GM10266 (cell line): ENCODE measurements at regions not wholly inside any gene's neighbourhood (a gene's known extent, or its start where the extent isn't known, plus 50 kb on each side); places are given as distances from the start of the nearest gene placed in this dataset.

ENCODE experiments used
- DNase-seq: peaks from one replicate; pipeline ENCODE4 v3.0.0; 2012; ENCODE audit errors: extremely low spot score
- CTCF ChIP-seq: IDR thresholded peaks from 2 replicates; pipeline ENCODE4 v1.5.1; 2012; ENCODE audit warnings: mild to moderate bottlenecking, low read depth; ENCODE audit not compliant: control insufficient read depth, insufficient read depth; ENCODE audit errors: missing control alignments

- no peak for TF ChIP-seq CTCF
- DNase-seq: no peak
Observed at GRCh38 chr6:1200081-1200408, 111.9 kb upstream of the FOXQ1 start.

GRCh38 chr6:1197309-1197708 lies 114.6 kb upstream of the FOXQ1 start:
- TF ChIP-seq CTCF: no peak
- DNase-seq: no peak

- no peak for TF ChIP-seq CTCF
Observed at GRCh38 chr6:1191141-1191630, 120.7 kb upstream of the FOXQ1 start.

GRCh38 chr6:1190366-1190765 lies 121.5 kb upstream of the FOXQ1 start:
- TF ChIP-seq CTCF: no peak
- no peak for DNase-seq

More at GRCh38 chr6:1191141-1191630, 120.7 kb upstream of the FOXQ1 start:
- no peak for DNase-seq

GRCh38 chr6:1188199-1188598 lies 123.7 kb upstream of the FOXQ1 start:
- TF ChIP-seq CTCF: no peak
- DNase-seq: no peak

GRCh38 chr6:1187293-1188131 lies 124.4 kb upstream of the FOXQ1 start:
- no peak for DNase-seq

More at GRCh38 chr6:1187293-1188131, 124.4 kb upstream of the FOXQ1 start:
- TF ChIP-seq CTCF: no peak
